ENCODE measurements at regions not wholly inside any gene's neighbourhood (a gene's known extent, or its start where the extent isn't known, plus 50 kb on each side); places are given as distances from the start of the nearest gene placed in this dataset.

DNA sequence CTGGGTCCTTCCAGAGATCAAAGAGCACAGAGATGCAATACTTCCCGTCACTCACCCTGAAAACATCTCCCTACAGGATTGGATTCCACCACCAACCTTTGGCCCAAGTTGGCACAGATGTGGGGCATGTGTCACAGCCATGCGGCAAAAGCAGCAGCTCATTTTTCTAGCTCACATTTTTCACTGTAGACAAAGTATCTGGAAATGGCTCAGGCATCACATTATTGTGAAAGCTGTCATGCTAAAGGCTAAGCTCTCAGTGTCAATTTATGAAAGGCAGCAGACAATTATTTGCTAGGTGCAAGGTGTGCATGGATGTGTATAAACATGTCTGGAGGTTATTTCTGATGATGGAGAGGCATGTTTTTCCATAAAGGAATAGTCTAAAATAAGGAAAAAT, 213.3 kb upstream of the PRNP start:
- no peaks in the 10 kb centered on the region for H3K9me3 ChIP-seq
- H3K27ac ChIP-seq: no peak overlapping the region
- H3K27me3 ChIP-seq: no peaks in the 10 kb centered on the region
- DNase-seq: no peak
- no peaks in the 10 kb centered on the region for H3K4me1 ChIP-seq
- H3K36me3 ChIP-seq (replicated peaks in 1 of 2; ENCODE audit: insufficient read depth in 1 of 2, low read depth in 2 of 2): no peaks in the 10 kb centered on the region
- intact Hi-C loops (cut with DNase I): no loop called here
- WGBS, 2 donors: 62 to 76% methylated on average over 2 of the region's 2 CpGs
- TF ChIP-seq, protein P1, sequence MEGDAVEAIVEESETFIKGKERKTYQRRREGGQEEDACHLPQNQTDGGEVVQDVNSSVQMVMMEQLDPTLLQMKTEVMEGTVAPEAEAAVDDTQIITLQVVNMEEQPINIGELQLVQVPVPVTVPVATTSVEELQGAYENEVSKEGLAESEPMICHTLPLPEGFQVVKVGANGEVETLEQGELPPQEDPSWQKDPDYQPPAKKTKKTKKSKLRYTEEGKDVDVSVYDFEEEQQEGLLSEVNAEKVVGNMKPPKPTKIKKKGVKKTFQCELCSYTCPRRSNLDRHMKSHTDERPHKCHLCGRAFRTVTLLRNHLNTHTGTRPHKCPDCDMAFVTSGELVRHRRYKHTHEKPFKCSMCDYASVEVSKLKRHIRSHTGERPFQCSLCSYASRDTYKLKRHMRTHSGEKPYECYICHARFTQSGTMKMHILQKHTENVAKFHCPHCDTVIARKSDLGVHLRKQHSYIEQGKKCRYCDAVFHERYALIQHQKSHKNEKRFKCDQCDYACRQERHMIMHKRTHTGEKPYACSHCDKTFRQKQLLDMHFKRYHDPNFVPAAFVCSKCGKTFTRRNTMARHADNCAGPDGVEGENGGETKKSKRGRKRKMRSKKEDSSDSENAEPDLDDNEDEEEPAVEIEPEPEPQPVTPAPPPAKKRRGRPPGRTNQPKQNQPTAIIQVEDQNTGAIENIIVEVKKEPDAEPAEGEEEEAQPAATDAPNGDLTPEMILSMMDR (IDR thresholded peaks at IDR 0.05): no peak
- TF ChIP-seq POLR2A (IDR thresholded peaks at IDR 0.05): no peak
- no peak for ATAC-seq
- no peak overlapping the region for H3K4me3 ChIP-seq

GRCh38 chr20:4471221-4471620, 215.0 kb upstream of the PRNP start:
- no peaks in the 10 kb centered on the region for H3K4me1 ChIP-seq
- DNase-seq (no peak), ATAC-seq (no peak)
- no peaks in the 10 kb centered on the region for H3K27me3 ChIP-seq
- intact Hi-C loops (cut with DNase I): no loop called here
- TF ChIP-seq, protein P1 (IDR thresholded peaks at IDR 0.05): no peak
- no peak for TF ChIP-seq POLR2A (IDR thresholded peaks at IDR 0.05)
- no peaks in the 10 kb centered on the region for H3K36me3 ChIP-seq (replicated peaks in 1 of 2; ENCODE audit: insufficient read depth in 1 of 2, low read depth in 2 of 2)
- no peak overlapping the region for H3K4me3 ChIP-seq
- H3K27ac ChIP-seq: peak overlapping the region in 1 of 4 donors; percentile 4
- H3K9me3 ChIP-seq: no peaks in the 10 kb centered on the region
- 69 to 70% methylated on average over 4 of the region's 4 CpGs for WGBS, 2 donors

DNA sequence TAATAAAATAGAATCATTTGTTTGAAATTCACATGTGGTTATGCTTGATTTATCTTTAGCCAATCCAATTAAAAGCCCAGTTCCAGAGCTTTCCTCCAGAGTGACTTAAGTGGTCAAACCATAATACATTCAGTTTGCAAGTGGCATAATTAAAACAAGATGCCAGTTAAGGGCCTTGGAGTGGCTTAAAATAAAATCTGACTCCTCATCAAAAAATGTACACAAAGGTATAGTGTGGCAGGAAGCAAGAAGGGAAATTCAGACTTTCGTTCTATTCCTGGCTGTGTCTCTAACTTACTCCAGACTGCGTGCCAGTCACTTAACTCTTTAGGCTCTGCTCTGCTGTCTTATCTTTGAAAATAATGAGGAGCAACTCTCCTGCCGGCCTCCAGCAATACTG, 215.9 kb upstream of the PRNP start:
- no peak for ATAC-seq
- no peaks in the 10 kb centered on the region for H3K9me3 ChIP-seq
- intact Hi-C loops (cut with DNase I): no loop called here
- no peaks in the 10 kb centered on the region for H3K4me1 ChIP-seq
- no peak overlapping the region for H3K4me3 ChIP-seq
- WGBS, 2 donors: 21 to 35% methylated on average over 3 of the region's 3 CpGs
- DNase-seq: no peak
- H3K27me3 ChIP-seq: no peaks in the 10 kb centered on the region
- no peaks in the 10 kb centered on the region for H3K36me3 ChIP-seq (replicated peaks in 1 of 2; ENCODE audit: insufficient read depth in 1 of 2, low read depth in 2 of 2)
- peak overlapping the region in 1 of 4 donors; percentile 4 for H3K27ac ChIP-seq
- TF ChIP-seq, protein P1 (IDR thresholded peaks at IDR 0.05): no peak
- no peak for TF ChIP-seq POLR2A (IDR thresholded peaks at IDR 0.05)

DNA sequence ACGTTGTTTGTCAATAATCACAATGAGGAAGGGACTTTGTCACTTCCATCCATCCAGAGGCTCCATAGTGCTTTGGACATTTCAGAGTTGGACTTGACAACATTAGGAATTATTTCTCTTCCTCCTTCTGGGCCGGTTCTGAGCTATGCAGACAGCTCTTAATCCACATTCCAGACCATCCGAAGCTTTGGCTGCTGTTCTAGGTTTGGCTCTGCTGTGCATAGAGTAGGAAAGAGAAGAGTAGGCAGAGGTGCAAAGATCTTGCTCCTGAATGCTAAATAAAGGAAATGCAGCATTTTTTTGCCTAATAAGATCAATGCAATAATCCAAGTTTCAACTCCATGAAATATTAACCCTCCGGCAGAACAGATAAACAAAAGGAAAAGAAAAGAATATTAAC, 216.3 kb upstream of the PRNP start:
- Histone ChIP-seq H3K27ac (no peak overlapping the region), H3K9me3 (no peaks in the 10 kb centered on the region), H3K4me1 (no peaks in the 10 kb centered on the region), H3K36me3 (replicated peaks in 1 of 2; ENCODE audit: insufficient read depth in 1 of 2, low read depth in 2 of 2) (no peaks in the 10 kb centered on the region), H3K27me3 (no peaks in the 10 kb centered on the region), H3K4me3 (no peak overlapping the region)
- intact Hi-C loops (cut with DNase I): no loop called here
- WGBS, 2 donors: 26 to 36% methylated on average over 4 of the region's 4 CpGs
- no peak for TF ChIP-seq POLR2A (IDR thresholded peaks at IDR 0.05)
- TF ChIP-seq, protein P1 (IDR thresholded peaks at IDR 0.05): no peak
- DNase-seq (no peak), ATAC-seq (no peak)

DNA sequence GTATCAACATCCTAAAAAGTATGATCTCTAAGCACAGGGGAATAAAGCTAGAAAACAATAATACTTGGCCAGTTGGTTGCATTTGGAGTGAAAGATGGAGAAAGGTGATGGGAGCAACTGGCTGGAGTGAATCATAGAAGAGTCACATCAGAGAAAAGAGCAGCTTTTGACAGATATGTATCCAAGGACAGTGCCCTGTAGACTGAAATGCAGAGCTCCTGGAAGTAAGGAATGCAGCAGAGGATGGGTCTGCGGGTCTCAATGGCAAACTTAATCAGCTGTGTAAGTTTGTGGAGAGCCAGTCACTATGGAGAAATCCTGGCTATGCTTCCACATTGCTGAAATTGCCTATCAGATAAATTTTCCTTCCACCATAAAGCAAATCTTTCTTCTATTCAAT, 218.1 kb upstream of the PRNP start:
- WGBS, 2 donors: 33 to 43% methylated on average over 1 of the region's 1 CpG
- ATAC-seq: no peak
- TF ChIP-seq, protein P1 (IDR thresholded peaks at IDR 0.05): no peak
- intact Hi-C loops (cut with DNase I): no loop called here
- DNase-seq: no peak
- H3K4me1 ChIP-seq: no peaks in the 10 kb centered on the region
- no peak overlapping the region for H3K4me3 ChIP-seq
- H3K27ac ChIP-seq: no peak overlapping the region
- H3K27me3 ChIP-seq: no peaks in the 10 kb centered on the region
- H3K9me3 ChIP-seq: no peaks in the 10 kb centered on the region
- no peaks in the 10 kb centered on the region for H3K36me3 ChIP-seq (replicated peaks in 1 of 2; ENCODE audit: insufficient read depth in 1 of 2, low read depth in 2 of 2)
